WTC11 (cell line): ENCODE measurements at regions not wholly inside any gene's neighbourhood (a gene's known extent, or its start where the extent isn't known, plus 50 kb on each side); places are given as distances from the start of the nearest gene placed in this dataset.

ENCODE experiments used
- ATAC-seq: fragments of 200-7000 bp; cut with Tn5 transposase; 2 replicates; pipeline ENCODE4 v1.10.0; 2021; ENCODE audit warnings: mild to moderate bottlenecking, moderate library complexity
- CTCF ChIA-PET: fragments of 300-600 bp; sonication (Branson Sonifier 250); formaldehyde crosslinking; loops from one replicate; lab custom pipeline; 2021; ENCODE audit warnings: antibody characterized with exemption; lab: Charles Lee
- POLR2A ChIA-PET: fragments of 350-600 bp; sonication (Branson Sonifier 250); formaldehyde crosslinking; loops from one replicate; lab custom pipeline; 2021; ENCODE audit warnings: antibody characterized with exemption; lab: Charles Lee
- DNase-seq: peaks from one replicate; pipeline ENCODE4 v3.0.0; 2021; ENCODE audit warnings: low spot score
- H3K27ac Mint-ChIP-seq: 2 replicates; pipeline ENCODE4 v1.8.0; 2021; ENCODE audit warnings: mixed read lengths
- H3K27me3 Mint-ChIP-seq: 2 replicates; pipeline ENCODE4 v1.8.0; 2021; ENCODE audit warnings: low read depth, mild to moderate bottlenecking, moderate library complexity, mixed read lengths
- H3K36me3 Mint-ChIP-seq: 2 replicates; pipeline ENCODE4 v1.8.0; 2021; ENCODE audit warnings: mixed read lengths
- H3K4me1 Mint-ChIP-seq: 2 replicates; pipeline ENCODE4 v1.8.0; 2022; ENCODE audit warnings: mixed read lengths
- H3K4me3 Mint-ChIP-seq: 2 replicates; pipeline ENCODE4 v1.8.0; 2021; ENCODE audit warnings: mild to moderate bottlenecking, moderate library complexity, mixed read lengths
- H3K9me3 Mint-ChIP-seq: 2 replicates; pipeline ENCODE4 v1.8.0; 2021; ENCODE audit warnings: mixed read lengths
- AR ChIP-seq: fragments of 250-450 bp; sonication (Bioruptor Pico); IDR thresholded peaks from 2 replicates; pipeline ENCODE4 v1.9.0; 2021; ENCODE audit warnings: mild to moderate bottlenecking
- ATF3 ChIP-seq: sonication (generic); formaldehyde crosslinking; conservative IDR thresholded peaks from 2 replicates; pipeline ENCODE4 v1.8.1; 2022; ENCODE audit warnings: mild to moderate bottlenecking, missing genetic modification reagents
- CBFB ChIP-seq: sonication (generic); formaldehyde crosslinking; IDR thresholded peaks from 2 replicates; pipeline ENCODE4 v1.8.1; 2022; ENCODE audit warnings: mild to moderate bottlenecking, low read depth, missing genetic modification reagents
- E2F5 ChIP-seq: sonication (generic); formaldehyde crosslinking; IDR thresholded peaks from 2 replicates; pipeline ENCODE4 v1.8.1; 2022; ENCODE audit warnings: mild to moderate bottlenecking, moderate library complexity, missing genetic modification reagents
- FOXJ3 ChIP-seq: sonication (generic); formaldehyde crosslinking; IDR thresholded peaks from 2 replicates; pipeline ENCODE4 v1.9.0; 2021; ENCODE audit warnings: missing genetic modification reagents, mild to moderate bottlenecking, borderline replicate concordance
- FOXK1 ChIP-seq: sonication (generic); formaldehyde crosslinking; IDR thresholded peaks from 2 replicates; pipeline ENCODE4 v1.8.0; 2022; ENCODE audit warnings: mild to moderate bottlenecking, moderate library complexity, missing genetic modification reagents
- GRHL2 ChIP-seq: fragments of 250-450 bp; sonication (Bioruptor Pico); IDR thresholded peaks from 2 replicates; pipeline ENCODE4 v1.8.0; 2022; ENCODE audit warnings: mild to moderate bottlenecking, moderate library complexity; ENCODE audit not compliant: insufficient replicate concordance, severe bottlenecking
- GTF2I ChIP-seq: fragments of 250-450 bp; sonication (Bioruptor Pico); conservative IDR thresholded peaks from 2 replicates; pipeline ENCODE4 v1.4.0; 2021; ENCODE audit warnings: mild to moderate bottlenecking
- HMGA2 ChIP-seq: fragments of 250-450 bp; sonication (Bioruptor Pico); IDR thresholded peaks from 2 replicates; pipeline ENCODE4 v1.4.0; 2021; ENCODE audit warnings: mild to moderate bottlenecking, moderate library complexity
- MXD4 ChIP-seq: fragments of 250-450 bp; sonication (Bioruptor Pico); IDR thresholded peaks from 2 replicates; pipeline ENCODE4 v1.8.0; 2021; ENCODE audit warnings: mild to moderate bottlenecking, moderate library complexity, borderline replicate concordance
- NFATC4 ChIP-seq: fragments of 250-450 bp; sonication (Bioruptor Pico); IDR thresholded peaks from 2 replicates; pipeline ENCODE4 v1.9.0; 2021; ENCODE audit warnings: mild to moderate bottlenecking
- NR3C1 ChIP-seq: sonication (generic); formaldehyde crosslinking; conservative IDR thresholded peaks from 2 replicates; pipeline ENCODE4 v1.8.1; 2023; ENCODE audit warnings: low read depth, mild to moderate bottlenecking, missing genetic modification reagents
- PRRX2 ChIP-seq: fragments of 250-450 bp; sonication (Bioruptor Pico); IDR thresholded peaks from 2 replicates; pipeline ENCODE4 v1.8.0; 2021; ENCODE audit warnings: mild to moderate bottlenecking
- RORB ChIP-seq: fragments of 250-450 bp; sonication (Bioruptor Pico); IDR thresholded peaks from 2 replicates; pipeline ENCODE4 v1.9.0; 2021; ENCODE audit warnings: mild to moderate bottlenecking
- SOX15 ChIP-seq: fragments of 250-450 bp; sonication (Bioruptor Pico); IDR thresholded peaks from 2 replicates; pipeline ENCODE4 v1.9.0; 2021; ENCODE audit warnings: mild to moderate bottlenecking
- ZNF396 ChIP-seq: fragments of 250-450 bp; sonication (Bioruptor Pico); IDR thresholded peaks from 2 replicates; pipeline ENCODE4 v1.8.0; 2021; ENCODE audit warnings: mild to moderate bottlenecking, moderate library complexity, borderline replicate concordance
- ZNF671 ChIP-seq: fragments of 250-450 bp; sonication (Bioruptor Pico); IDR thresholded peaks from 2 replicates; pipeline ENCODE4 v1.8.0; 2021; ENCODE audit warnings: mild to moderate bottlenecking
- TF ChIP-seq, protein P1 (sequence below): sonication (generic); formaldehyde crosslinking; IDR thresholded peaks from 2 replicates; pipeline ENCODE4 v1.8.0; 2022; ENCODE audit warnings: mild to moderate bottlenecking, missing genetic modification reagents
- TF ChIP-seq, protein P2 (sequence below): sonication (generic); formaldehyde crosslinking; IDR thresholded peaks from 2 replicates; pipeline ENCODE4 v1.8.0; 2022; ENCODE audit warnings: mild to moderate bottlenecking, missing genetic modification reagents
- TF ChIP-seq, protein P3 (sequence below): sonication (generic); formaldehyde crosslinking; IDR thresholded peaks from 2 replicates; pipeline ENCODE4 v1.8.1; 2022; ENCODE audit warnings: low read depth, missing genetic modification reagents, borderline replicate concordance
- TF ChIP-seq, protein P4 (sequence below): fragments of 250-450 bp; sonication (Bioruptor Pico); IDR thresholded peaks from 2 replicates; pipeline ENCODE4 v1.9.0; 2021; ENCODE audit warnings: mild to moderate bottlenecking

DNA sequence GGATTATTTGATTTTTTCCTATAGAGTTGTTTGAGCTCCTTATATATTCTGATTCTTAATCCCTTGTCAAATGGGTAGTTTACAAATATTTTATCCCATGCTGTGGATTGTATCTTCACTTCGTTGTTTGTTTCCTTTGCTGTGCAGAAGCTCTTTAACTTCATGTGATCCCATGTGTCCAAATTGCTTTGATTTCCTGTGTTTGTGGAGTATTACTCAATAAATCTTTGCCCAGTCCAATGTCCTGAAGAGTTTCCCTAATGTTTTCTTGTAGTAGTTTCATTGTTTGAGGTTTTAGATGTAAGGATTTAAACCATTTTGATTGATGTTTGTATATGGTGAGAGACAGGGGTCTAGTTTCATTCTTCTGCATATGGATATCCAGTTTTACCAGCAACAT lies 143.7 kb upstream of the HTR1E start (continued):
- TF ChIP-seq FOXK1 (CRISPR knock-in tag) (no peak), RORB (no peak), AR (no peak), NFATC4 (CRISPR knock-in tag) (no peak)
- TF ChIP-seq, protein P1, sequence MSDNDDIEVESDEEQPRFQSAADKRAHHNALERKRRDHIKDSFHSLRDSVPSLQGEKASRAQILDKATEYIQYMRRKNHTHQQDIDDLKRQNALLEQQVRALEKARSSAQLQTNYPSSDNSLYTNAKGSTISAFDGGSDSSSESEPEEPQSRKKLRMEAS (CRISPR knock-in tag): no peak

DNA sequence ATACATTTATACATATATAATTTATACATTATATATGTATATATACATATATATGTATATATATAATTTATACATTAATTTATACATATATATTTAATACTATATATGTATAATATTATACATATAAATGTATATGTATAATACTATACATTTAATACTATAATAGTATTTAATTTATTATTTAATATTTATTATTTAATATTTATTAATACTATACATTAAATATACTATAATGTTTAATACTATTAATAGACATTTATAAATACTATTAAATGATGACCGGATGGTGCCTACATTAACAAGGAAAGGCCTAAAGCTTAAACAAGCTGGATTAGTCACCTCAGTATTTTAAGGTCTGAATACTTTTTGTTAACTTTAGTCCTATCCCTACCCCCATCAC lies 145.9 kb upstream of the HTR1E start:
- Mint-ChIP-seq H3K36me3 (no peaks in the 10 kb centered on the region), H3K4me3 (no peak overlapping the region), H3K9me3 (no peaks in the 10 kb centered on the region), H3K27ac (no peak overlapping the region), H3K27me3 (no peaks in the 10 kb centered on the region), H3K4me1 (no peaks in the 10 kb centered on the region)
- no peak for DNase-seq
- no peak for ATAC-seq
- CTCF ChIA-PET: no interaction called here
- POLR2A ChIA-PET: no interaction called here
- no peak for TF ChIP-seq NR3C1 (CRISPR knock-in tag)
- TF ChIP-seq ZNF396 (CRISPR knock-in tag): no peak
- TF ChIP-seq HMGA2 (CRISPR knock-in tag): peak; percentile 95
- TF ChIP-seq, protein P2, sequence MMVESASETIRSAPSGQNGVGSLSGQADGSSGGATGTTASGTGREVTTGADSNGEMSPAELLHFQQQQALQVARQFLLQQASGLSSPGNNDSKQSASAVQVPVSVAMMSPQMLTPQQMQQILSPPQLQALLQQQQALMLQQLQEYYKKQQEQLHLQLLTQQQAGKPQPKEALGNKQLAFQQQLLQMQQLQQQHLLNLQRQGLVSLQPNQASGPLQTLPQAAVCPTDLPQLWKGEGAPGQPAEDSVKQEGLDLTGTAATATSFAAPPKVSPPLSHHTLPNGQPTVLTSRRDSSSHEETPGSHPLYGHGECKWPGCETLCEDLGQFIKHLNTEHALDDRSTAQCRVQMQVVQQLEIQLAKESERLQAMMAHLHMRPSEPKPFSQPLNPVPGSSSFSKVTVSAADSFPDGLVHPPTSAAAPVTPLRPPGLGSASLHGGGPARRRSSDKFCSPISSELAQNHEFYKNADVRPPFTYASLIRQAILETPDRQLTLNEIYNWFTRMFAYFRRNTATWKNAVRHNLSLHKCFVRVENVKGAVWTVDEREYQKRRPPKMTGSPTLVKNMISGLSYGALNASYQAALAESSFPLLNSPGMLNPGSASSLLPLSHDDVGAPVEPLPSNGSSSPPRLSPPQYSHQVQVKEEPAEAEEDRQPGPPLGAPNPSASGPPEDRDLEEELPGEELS: no peak
- no peak for TF ChIP-seq FOXJ3 (CRISPR knock-in tag)

DNA sequence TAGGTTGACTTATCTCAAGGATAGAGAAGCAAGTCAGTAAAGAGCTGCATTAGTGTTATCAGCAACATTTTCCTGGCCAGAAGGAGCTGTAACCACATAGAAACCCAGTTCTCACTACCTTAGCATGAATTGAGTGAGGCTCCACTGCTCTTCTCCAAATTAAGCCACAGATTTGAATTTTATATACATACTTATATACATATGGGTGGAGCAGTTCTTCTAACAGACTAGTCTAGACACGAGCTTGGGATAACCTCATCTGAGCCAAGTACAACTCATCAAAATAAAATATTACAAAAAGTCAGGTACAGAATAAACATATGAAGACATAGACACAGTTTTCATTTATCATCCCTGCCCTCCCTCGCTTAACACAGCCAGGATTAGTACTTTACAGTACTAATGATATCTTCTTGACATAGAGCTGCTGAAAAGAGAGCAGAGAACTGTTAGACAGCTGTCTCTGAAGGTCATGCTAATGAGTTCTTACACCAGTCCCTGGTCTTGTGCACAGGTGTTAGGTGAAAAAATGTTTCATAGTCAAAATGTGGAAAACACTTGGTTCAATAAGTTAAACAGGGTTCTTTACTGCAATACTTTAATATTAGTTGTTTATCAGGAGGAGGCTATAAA lies 147.4 kb upstream of the HTR1E start:
- ChIA-PET CTCF (no interaction called here), POLR2A (no interaction called here)
- no peaks in the 10 kb centered on the region for H3K9me3 Mint-ChIP-seq
- no peaks in the 10 kb centered on the region for H3K4me1 Mint-ChIP-seq
- no peak for ATAC-seq
- DNase-seq: no peak
- no peaks in the 10 kb centered on the region for H3K36me3 Mint-ChIP-seq
- H3K27ac Mint-ChIP-seq: no peak overlapping the region
- H3K27me3 Mint-ChIP-seq: no peaks in the 10 kb centered on the region
- no peak overlapping the region for H3K4me3 Mint-ChIP-seq
- no peak for TF ChIP-seq ZNF671 (CRISPR knock-in tag)
- no peak for TF ChIP-seq GTF2I (CRISPR knock-in tag)
- TF ChIP-seq GRHL2 (CRISPR knock-in tag): no peak
- TF ChIP-seq SOX15: no peak
- TF ChIP-seq CBFB (CRISPR knock-in tag): no peak
- TF ChIP-seq, protein P3, sequence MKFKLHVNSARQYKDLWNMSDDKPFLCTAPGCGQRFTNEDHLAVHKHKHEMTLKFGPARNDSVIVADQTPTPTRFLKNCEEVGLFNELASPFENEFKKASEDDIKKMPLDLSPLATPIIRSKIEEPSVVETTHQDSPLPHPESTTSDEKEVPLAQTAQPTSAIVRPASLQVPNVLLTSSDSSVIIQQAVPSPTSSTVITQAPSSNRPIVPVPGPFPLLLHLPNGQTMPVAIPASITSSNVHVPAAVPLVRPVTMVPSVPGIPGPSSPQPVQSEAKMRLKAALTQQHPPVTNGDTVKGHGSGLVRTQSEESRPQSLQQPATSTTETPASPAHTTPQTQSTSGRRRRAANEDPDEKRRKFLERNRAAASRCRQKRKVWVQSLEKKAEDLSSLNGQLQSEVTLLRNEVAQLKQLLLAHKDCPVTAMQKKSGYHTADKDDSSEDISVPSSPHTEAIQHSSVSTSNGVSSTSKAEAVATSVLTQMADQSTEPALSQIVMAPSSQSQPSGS (CRISPR knock-in tag): no peak
- TF ChIP-seq, protein P4, sequence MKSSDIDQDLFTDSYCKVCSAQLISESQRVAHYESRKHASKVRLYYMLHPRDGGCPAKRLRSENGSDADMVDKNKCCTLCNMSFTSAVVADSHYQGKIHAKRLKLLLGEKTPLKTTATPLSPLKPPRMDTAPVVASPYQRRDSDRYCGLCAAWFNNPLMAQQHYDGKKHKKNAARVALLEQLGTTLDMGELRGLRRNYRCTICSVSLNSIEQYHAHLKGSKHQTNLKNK: no peak
- no peak for TF ChIP-seq NFATC4 (CRISPR knock-in tag)
- TF ChIP-seq AR: no peak
- no peak for TF ChIP-seq MXD4
- no peak for TF ChIP-seq ATF3
- no peak for TF ChIP-seq E2F5 (CRISPR knock-in tag)
- no peak for TF ChIP-seq PRRX2 (CRISPR knock-in tag)
